ENCODE measurements at regions not wholly inside any gene's neighbourhood (a gene's known extent, or its start where the extent isn't known, plus 50 kb on each side); places are given as distances from the start of the nearest gene placed in this dataset.
"Not testable (repeated sequence)": the region's sequence is repeated elsewhere in the genome, so short reads cannot be mapped to it uniquely, and the experiment has no call there.

DNA sequence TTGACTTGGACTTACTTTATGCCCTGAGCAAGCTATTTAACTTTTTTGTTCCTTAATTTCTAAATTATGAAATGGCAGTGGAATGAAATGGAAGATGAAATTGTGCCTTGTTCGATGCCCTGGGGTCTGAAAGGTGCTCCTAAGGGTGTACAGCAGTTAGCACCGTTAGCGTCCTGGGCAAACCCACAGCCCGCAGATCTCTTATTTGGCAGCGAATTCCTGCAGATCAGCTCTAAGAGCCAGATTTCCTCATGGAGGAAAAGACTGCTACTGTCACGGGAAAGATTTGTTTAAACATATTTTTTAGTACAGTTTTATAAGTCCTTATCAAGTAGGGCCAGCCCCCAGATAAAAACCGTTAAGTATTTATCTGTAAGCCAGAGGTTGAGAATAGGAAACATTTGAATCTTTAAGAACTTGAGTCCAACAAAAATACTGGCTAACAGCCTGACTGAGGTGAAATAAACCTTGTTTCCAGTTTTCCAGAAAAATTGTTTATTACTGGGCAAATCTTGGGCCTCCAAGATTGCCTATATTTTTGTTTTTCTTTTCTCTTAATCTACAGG, 216.5 kb upstream of the DMRT1 start:
- Histone ChIP-seq H3K4me1 (ENCODE audit: control insufficient read depth, insufficient read depth, low read length) (peaks cover 25% of the 10 kb centered on the region), H3K27ac (ENCODE audit: low read depth, low read length) (peak overlapping the region; percentile 27)

DNA sequence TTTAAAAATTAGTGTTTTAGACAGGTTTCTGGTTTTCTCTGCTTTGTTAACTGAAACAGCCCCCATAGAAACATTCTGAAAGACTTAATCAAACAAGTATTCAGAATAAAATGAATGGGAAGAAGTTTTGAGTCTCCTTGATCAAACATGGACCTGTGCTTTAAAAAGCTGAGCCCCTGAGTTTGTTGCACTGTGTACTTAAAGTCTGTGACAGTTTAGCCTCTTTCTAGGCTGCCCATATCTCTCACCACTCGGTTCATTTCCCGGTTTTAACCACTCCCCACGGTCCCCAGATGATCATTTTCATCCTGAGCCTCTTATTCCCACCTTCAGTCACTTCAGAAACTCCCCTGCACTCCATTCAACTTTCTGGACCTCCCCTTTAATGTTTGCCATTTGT, 215.9 kb upstream of the DMRT1 start:
- H3K27me3 ChIP-seq (ENCODE audit: control insufficient read depth, insufficient read depth, low read length), result no peaks in the 10 kb centered on the region
- H3K4me3 ChIP-seq (ENCODE audit: low read length), result no peak overlapping the region
- H3K27ac ChIP-seq (ENCODE audit: low read depth, low read length), result peak overlapping the region; percentile 66
- H3K4me1 ChIP-seq (ENCODE audit: control insufficient read depth, insufficient read depth, low read length), result peaks cover 25% of the 10 kb centered on the region
- no peaks in the 10 kb centered on the region for H3K36me3 ChIP-seq (ENCODE audit: control insufficient read depth, insufficient read depth, low read length)
- no peak overlapping the region for H3K9ac ChIP-seq (ENCODE audit: low read length)

More for the DNA sequence above, 216.5 kb upstream of the DMRT1 start:
- Histone ChIP-seq H3K9ac (ENCODE audit: low read length) (no peak overlapping the region), H3K27me3 (ENCODE audit: control insufficient read depth, insufficient read depth, low read length) (no peaks in the 10 kb centered on the region), H3K4me3 (ENCODE audit: low read length) (no peak overlapping the region), H3K36me3 (ENCODE audit: control insufficient read depth, insufficient read depth, low read length) (no peaks in the 10 kb centered on the region)

DNA sequence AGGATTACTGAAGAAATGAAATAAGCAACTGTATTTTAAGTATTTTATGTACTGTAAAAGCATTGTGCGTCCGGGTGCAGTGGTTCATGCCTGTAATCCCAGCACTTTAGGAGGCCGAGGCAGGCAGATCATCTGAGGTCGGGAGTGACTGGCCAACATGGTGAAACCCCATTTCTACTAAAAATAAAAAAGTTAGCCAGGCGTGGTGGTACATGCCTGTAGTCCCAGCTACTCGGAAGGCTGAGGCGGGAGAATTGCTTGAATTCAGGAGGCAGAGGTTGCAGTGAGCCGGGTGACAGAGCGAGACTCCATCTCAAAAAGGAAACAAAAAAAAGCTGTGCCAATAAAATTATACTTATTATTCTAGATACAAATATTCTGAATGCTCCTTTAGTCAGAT, 215.4 kb upstream of the DMRT1 start:
- H3K4me1 ChIP-seq (ENCODE audit: control insufficient read depth, insufficient read depth, low read length), result peaks cover 25% of the 10 kb centered on the region
- H3K27me3 ChIP-seq (ENCODE audit: control insufficient read depth, insufficient read depth, low read length); H3K4me3 ChIP-seq (ENCODE audit: low read length); H3K36me3 ChIP-seq (ENCODE audit: control insufficient read depth, insufficient read depth, low read length); H3K9ac ChIP-seq (ENCODE audit: low read length): not testable (repeated sequence)
- peak overlapping the region; percentile 66 for H3K27ac ChIP-seq (ENCODE audit: low read depth, low read length)

DNA sequence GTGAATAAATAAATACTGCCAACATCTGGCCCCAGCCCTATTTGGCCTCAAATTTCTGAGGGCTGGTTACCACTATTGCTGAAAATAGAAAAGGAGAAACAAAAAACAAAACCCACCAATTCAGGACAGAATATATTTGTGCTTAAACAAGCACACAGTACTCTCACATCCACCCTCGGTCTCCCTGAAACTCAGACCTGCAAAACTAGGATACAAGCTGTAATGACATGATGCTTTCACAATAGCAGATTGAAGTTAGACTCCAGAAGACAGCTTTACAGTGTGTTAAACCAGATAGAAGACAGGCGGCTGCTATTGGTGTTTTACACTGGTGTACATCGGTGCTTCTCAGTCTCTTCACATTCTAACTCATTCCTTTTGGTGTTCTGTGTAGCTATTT, 214.9 kb upstream of the DMRT1 start:
- peak overlapping the region; percentile 9 for H3K4me3 ChIP-seq (ENCODE audit: low read length)
- H3K27ac ChIP-seq (ENCODE audit: low read depth, low read length), result peak overlapping the region; percentile 80
- no peak overlapping the region for H3K9ac ChIP-seq (ENCODE audit: low read length)
- no peaks in the 10 kb centered on the region for H3K36me3 ChIP-seq (ENCODE audit: control insufficient read depth, insufficient read depth, low read length)
- peaks cover 25% of the 10 kb centered on the region for H3K4me1 ChIP-seq (ENCODE audit: control insufficient read depth, insufficient read depth, low read length)
- no peaks in the 10 kb centered on the region for H3K27me3 ChIP-seq (ENCODE audit: control insufficient read depth, insufficient read depth, low read length)

DNA sequence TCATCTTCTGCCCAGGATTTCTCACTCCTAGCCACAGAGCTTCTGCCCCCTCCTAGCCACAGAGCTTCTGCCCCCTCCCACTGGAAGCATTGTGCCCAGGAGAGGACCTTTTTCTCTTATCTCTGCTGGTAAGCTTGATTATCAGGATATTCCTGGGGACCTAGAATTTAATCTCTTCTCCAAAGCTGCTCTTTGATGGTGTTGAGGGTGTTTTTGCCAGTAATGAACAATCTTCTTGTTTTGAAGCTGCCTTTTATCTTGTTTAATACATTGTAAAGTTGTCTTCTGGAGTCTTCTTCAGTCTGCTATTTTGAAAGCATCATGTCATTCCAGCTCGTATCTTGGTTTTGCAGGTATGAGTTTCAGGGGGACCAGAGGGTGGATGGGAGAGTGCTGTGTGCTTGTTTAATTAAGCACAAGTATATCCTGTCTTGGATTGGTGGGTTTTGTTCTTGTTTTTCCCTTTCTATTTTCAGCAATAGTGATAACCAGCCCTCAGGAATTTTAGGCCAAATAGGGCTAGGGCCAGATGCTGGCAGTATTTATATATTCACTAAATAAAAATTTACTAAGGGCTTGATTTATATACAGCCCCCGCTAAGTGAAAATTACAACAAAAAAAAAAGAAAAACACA, 214.0 kb upstream of the DMRT1 start:
- Histone ChIP-seq H3K27me3 (ENCODE audit: control insufficient read depth, insufficient read depth, low read length) (no peaks in the 10 kb centered on the region), H3K36me3 (ENCODE audit: control insufficient read depth, insufficient read depth, low read length) (no peaks in the 10 kb centered on the region), H3K9ac (ENCODE audit: low read length) (no peak overlapping the region), H3K4me3 (ENCODE audit: low read length) (no peak overlapping the region), H3K4me1 (ENCODE audit: control insufficient read depth, insufficient read depth, low read length) (peaks cover 25% of the 10 kb centered on the region), H3K27ac (ENCODE audit: low read depth, low read length) (peak overlapping the region; percentile 80)

DNA sequence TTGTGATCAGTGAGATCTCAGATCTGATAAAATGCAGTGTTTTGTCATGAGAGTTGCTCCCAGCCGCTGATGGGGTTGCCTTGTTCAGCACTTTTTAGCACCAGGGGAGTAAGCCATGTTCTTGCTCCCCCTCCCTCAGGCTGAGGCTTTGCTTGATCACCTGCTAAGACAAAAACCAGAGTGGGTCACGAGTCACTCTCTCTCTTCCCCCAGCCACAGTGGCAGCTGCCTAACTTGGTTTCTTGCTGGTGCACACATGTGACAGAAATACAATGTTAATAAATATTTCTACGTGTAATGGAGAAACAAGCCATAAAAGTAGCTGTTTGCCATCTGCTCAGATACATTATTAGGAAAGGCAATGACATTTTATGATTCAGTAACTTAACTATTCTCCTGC, 212.4 kb upstream of the DMRT1 start:
- no peaks in the 10 kb centered on the region for H3K27me3 ChIP-seq (ENCODE audit: control insufficient read depth, insufficient read depth, low read length)
- no peak overlapping the region for H3K4me3 ChIP-seq (ENCODE audit: low read length)
- no peaks in the 10 kb centered on the region for H3K36me3 ChIP-seq (ENCODE audit: control insufficient read depth, insufficient read depth, low read length)
- H3K27ac ChIP-seq (ENCODE audit: low read depth, low read length), result peak overlapping the region; percentile 53
- peaks cover 25% of the 10 kb centered on the region for H3K4me1 ChIP-seq (ENCODE audit: control insufficient read depth, insufficient read depth, low read length)
- no peak overlapping the region for H3K9ac ChIP-seq (ENCODE audit: low read length)

DNA sequence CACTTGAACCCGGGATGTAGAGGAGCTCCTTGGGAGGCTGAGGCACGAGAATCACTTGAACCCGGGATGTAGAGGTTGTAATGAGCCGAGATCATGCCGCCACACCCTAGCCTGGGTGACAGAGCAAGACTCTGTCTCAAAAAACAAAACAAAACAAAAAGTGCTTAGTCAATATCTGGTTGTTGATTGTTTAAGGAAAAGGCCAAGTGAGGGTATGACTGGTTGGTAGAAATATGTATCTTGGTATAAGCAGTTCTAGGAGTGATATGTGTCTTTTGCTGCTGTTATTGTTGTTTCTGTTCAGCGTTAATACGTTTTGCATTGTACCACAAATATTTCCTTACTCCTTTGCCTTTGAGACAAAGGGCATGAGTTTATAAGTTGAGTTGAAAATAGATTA, 210.7 kb upstream of the DMRT1 start:
- H3K36me3 ChIP-seq (ENCODE audit: control insufficient read depth, insufficient read depth, low read length), result no peaks in the 10 kb centered on the region
- no peak overlapping the region for H3K9ac ChIP-seq (ENCODE audit: low read length)
- H3K27ac ChIP-seq (ENCODE audit: low read depth, low read length), result no peak overlapping the region
- H3K27me3 ChIP-seq (ENCODE audit: control insufficient read depth, insufficient read depth, low read length), result no peaks in the 10 kb centered on the region
- no peak overlapping the region for H3K4me3 ChIP-seq (ENCODE audit: low read length)
- peaks cover 23% of the 10 kb centered on the region for H3K4me1 ChIP-seq (ENCODE audit: control insufficient read depth, insufficient read depth, low read length)

DNA sequence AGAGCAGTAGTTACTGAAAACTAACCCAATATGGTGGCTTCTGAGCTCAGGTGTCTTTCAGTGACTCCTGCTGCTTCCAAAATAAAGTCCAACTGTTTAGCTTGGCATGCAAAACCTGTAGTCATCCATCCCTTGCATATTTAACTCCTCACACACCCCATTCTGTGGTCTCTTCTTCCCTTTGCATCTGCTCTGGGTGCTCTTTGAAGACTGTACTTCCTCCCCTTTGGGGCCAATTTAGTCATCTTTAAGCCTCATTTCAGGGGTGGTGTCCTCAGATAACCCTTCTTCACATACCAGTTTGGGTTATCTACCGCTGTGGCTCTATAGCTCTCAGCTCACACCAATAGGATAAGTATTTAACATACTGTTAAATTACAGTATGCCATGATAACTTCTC, 209.9 kb upstream of the DMRT1 start:
- no peaks in the 10 kb centered on the region for H3K27me3 ChIP-seq (ENCODE audit: control insufficient read depth, insufficient read depth, low read length)
- no peak overlapping the region for H3K4me3 ChIP-seq (ENCODE audit: low read length)
- H3K27ac ChIP-seq (ENCODE audit: low read depth, low read length), result no peak overlapping the region
- no peak overlapping the region for H3K9ac ChIP-seq (ENCODE audit: low read length)
- no peaks in the 10 kb centered on the region for H3K36me3 ChIP-seq (ENCODE audit: control insufficient read depth, insufficient read depth, low read length)
- H3K4me1 ChIP-seq (ENCODE audit: control insufficient read depth, insufficient read depth, low read length), result peaks cover 19% of the 10 kb centered on the region

DNA sequence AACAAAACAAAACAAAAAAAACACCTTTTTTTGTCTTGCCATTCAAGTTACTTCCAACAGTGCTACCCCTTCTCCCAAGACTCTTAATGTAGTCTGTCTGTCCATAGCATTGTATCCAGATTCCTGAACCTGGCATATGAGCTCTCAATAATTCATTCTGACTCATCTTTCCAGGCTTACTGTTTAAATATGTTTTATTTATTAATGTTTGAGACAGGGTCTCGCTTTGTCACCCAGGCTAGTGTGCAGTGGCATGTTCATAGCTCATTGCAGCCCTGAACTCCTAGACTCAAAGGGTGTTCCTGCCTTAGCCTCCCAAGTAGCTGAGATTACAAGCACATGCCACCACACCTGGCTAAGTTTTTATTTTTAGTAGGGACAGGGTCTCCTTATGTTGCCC, 208.0 kb upstream of the DMRT1 start:
- no peak overlapping the region for H3K27ac ChIP-seq (ENCODE audit: low read depth, low read length)
- H3K4me1 ChIP-seq (ENCODE audit: control insufficient read depth, insufficient read depth, low read length), result peaks cover 7% of the 10 kb centered on the region
- no peak overlapping the region for H3K9ac ChIP-seq (ENCODE audit: low read length)
- H3K36me3 ChIP-seq (ENCODE audit: control insufficient read depth, insufficient read depth, low read length), result no peaks in the 10 kb centered on the region
- H3K4me3 ChIP-seq (ENCODE audit: low read length), result no peak overlapping the region
- H3K27me3 ChIP-seq (ENCODE audit: control insufficient read depth, insufficient read depth, low read length), result no peaks in the 10 kb centered on the region

DNA sequence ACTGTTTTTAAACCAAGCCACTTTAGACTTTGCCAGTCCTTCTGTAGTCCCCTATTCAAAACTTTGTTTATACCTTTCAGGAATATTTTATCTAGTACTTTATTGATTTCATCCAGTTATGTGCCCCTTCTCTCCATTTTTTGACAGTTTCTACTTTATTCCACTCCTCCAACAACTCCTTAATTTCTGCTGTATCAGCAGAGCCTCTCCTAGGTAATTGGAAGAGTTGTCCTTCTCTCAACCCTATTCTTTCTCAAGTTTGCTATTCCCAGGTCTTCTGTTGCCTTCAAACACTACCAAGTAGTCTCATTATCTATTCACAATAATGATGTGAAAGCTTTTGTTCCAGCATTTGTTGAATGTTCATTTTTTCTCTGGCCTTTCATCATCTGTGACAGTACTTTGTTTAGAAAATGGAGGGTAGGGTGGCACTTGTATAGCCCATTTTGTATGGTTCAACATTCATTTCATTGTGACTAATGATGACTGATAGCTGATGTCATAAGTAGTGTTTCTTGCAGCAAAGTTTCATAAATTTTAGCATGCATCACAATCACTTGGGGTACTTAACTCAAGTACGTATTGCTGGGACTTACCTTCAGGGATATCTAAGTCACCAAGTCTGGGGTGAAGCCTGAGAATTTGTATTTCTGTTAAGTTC, 204.4 kb upstream of the DMRT1 start:
- no peak overlapping the region for H3K4me3 ChIP-seq (ENCODE audit: low read length)
- no peaks in the 10 kb centered on the region for H3K36me3 ChIP-seq (ENCODE audit: control insufficient read depth, insufficient read depth, low read length)
- H3K27me3 ChIP-seq (ENCODE audit: control insufficient read depth, insufficient read depth, low read length), result no peaks in the 10 kb centered on the region
- H3K9ac ChIP-seq (ENCODE audit: low read length), result no peak overlapping the region
- H3K4me1 ChIP-seq (ENCODE audit: control insufficient read depth, insufficient read depth, low read length), result peaks cover 2% of the 10 kb centered on the region
- no peak overlapping the region for H3K27ac ChIP-seq (ENCODE audit: low read depth, low read length)

DNA sequence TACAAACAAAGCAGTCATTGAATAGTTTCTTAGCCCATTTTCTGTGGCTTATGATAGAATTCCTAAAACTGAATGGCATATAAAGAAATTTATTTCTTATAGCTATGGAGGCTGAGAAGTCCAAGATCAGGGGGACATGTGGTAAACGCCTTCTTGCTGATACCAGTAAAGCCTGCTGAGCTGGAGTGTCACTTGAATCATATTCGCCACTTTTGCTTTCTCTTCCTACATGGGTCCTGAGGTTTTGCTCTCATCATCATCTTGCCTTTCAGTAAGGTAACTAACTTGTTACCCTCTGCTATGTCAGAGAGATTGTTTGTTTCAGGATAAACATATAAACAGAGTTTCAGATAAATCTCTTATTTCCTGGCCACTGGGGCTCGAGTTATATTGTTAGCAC, 203.3 kb upstream of the DMRT1 start:
- H3K27ac ChIP-seq (ENCODE audit: low read depth, low read length), result no peak overlapping the region

DNA sequence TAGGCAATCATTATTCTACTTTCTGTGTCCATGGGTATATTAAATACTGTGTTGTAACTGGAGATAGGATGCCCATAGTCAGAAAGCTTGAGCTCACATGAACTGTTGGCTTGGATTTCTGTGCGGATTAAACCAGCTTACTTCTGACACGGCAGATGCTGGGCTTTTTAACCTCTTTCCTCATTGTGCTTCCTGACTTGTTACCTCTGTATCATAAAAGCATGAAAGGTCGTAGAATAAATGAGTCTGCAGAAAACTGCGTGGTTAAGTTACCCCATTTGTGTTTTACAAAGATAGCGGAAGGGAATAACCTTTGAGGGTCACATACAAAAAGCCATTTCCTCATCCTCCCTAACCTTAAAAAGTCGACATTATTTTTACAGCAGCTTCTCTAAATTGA, 199.5 kb upstream of the DMRT1 start:
- Histone ChIP-seq H3K36me3 (ENCODE audit: control insufficient read depth, insufficient read depth, low read length) (no peaks in the 10 kb centered on the region), H3K4me3 (ENCODE audit: low read length) (no peak overlapping the region), H3K27ac (ENCODE audit: low read depth, low read length) (peak overlapping the region; percentile 59), H3K27me3 (ENCODE audit: control insufficient read depth, insufficient read depth, low read length) (no peaks in the 10 kb centered on the region), H3K9ac (ENCODE audit: low read length) (no peak overlapping the region), H3K4me1 (ENCODE audit: control insufficient read depth, insufficient read depth, low read length) (peaks cover 7% of the 10 kb centered on the region)

More for the DNA sequence above, 203.3 kb upstream of the DMRT1 start:
- peaks cover 7% of the 10 kb centered on the region for H3K4me1 ChIP-seq (ENCODE audit: control insufficient read depth, insufficient read depth, low read length)
- H3K9ac ChIP-seq (ENCODE audit: low read length), result no peak overlapping the region
- H3K4me3 ChIP-seq (ENCODE audit: low read length), result no peak overlapping the region
- no peaks in the 10 kb centered on the region for H3K27me3 ChIP-seq (ENCODE audit: control insufficient read depth, insufficient read depth, low read length)
- no peaks in the 10 kb centered on the region for H3K36me3 ChIP-seq (ENCODE audit: control insufficient read depth, insufficient read depth, low read length)

DNA sequence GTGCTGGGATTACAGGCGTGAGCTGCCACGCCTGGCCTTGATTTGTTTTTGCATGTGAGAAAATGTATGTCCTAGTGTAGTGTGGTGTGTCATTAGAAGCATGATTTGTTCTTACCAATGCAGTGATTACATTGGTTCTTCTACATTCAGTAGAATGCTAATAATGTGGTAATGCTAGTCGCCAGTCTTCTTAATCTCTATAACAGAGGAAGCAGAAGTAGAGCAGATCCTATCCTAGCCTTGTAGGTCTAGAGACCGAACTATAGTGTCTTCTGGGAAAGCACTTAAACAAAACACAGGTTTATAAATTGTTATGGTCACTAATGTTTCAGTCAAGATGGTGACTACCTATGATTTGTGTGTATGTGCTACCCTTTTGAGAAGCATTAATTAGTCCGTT, 197.5 kb upstream of the DMRT1 start:
- no peak overlapping the region for H3K4me3 ChIP-seq (ENCODE audit: low read length)
- no peak overlapping the region for H3K9ac ChIP-seq (ENCODE audit: low read length)
- H3K27ac ChIP-seq (ENCODE audit: low read depth, low read length), result no peak overlapping the region
- H3K36me3 ChIP-seq (ENCODE audit: control insufficient read depth, insufficient read depth, low read length), result no peaks in the 10 kb centered on the region
- H3K27me3 ChIP-seq (ENCODE audit: control insufficient read depth, insufficient read depth, low read length), result no peaks in the 10 kb centered on the region
- peaks cover 7% of the 10 kb centered on the region for H3K4me1 ChIP-seq (ENCODE audit: control insufficient read depth, insufficient read depth, low read length)
